HEK293 (cell line): ENCODE measurements at regions not wholly inside any gene's neighbourhood (a gene's known extent, or its start where the extent isn't known, plus 50 kb on each side); places are given as distances from the start of the nearest gene placed in this dataset.

Source experiments
- CTCF ChIA-PET: fragments of 350-600 bp; formaldehyde crosslinking; extraction: SDS; loops from one replicate; lab custom pipeline; 2021; ENCODE audit warnings: antibody characterized with exemption; lab: Yijun Ruan, JAX
- POLR2A ChIA-PET: fragments of 300-600 bp; formaldehyde crosslinking; extraction: SDS; loops from one replicate; lab custom pipeline; 2020; ENCODE audit warnings: antibody characterized with exemption, inconsistent platforms; lab: Yijun Ruan, JAX
- H3K27ac ChIP-seq: fragments of 200-500 bp; sonication (Bioruptor generic); 2 replicates; pipeline ENCODE4 v1.5.1; 2014; ENCODE audit warnings: low read depth, low read length, control low read depth, inconsistent platforms; ENCODE audit errors: extremely low read depth
- H3K36me3 ChIP-seq, 2 experiments: fragments of 200-500 bp in 1 of 2; sonication (Bioruptor generic) in 1 of 2; 1 replicate in 1 of 2; 2 replicates in 1 of 2; pipeline ENCODE4 v1.5.1; 2014 to 2017; ENCODE audit warnings: inconsistent platforms in 2 of 2, low read length in 2 of 2; ENCODE audit not compliant: control insufficient read depth in 2 of 2, insufficient read depth in 1 of 2
- H3K4me1 ChIP-seq: fragments of 200-500 bp; sonication (Bioruptor generic); 2 replicates; pipeline ENCODE4 v1.5.1; 2014; ENCODE audit warnings: mild to moderate bottlenecking, low read length, inconsistent platforms; ENCODE audit not compliant: control insufficient read depth, insufficient read depth
- H3K4me3 ChIP-seq: 2 replicates; pipeline ENCODE4 v1.5.1; 2011; ENCODE audit warnings: low read depth, mild to moderate bottlenecking, control low read depth, low read length, moderate library complexity
- H3K9me3 ChIP-seq: fragments of 200-500 bp; sonication (Bioruptor generic); 2 replicates; pipeline ENCODE4 v1.5.1; 2014; ENCODE audit warnings: low read depth, low read length, inconsistent platforms; ENCODE audit not compliant: control insufficient read depth, insufficient read depth
- CTCF ChIP-seq: fragments of 450-650 bp; formaldehyde crosslinking; IDR thresholded peaks from 2 replicates; pipeline ENCODE4 v1.5.1; 2016; ENCODE audit warnings: missing biosample characterization, missing genetic modification characterization
- FEZF1 ChIP-seq: fragments of 450-650 bp; formaldehyde crosslinking; IDR thresholded peaks from 2 replicates; pipeline ENCODE4 v1.5.1; 2016; ENCODE audit warnings: missing biosample characterization, missing genetic modification characterization
- MYNN ChIP-seq: fragments of 450-650 bp; formaldehyde crosslinking; IDR thresholded peaks from 2 replicates; pipeline ENCODE4 v1.5.1; 2016; ENCODE audit warnings: missing biosample characterization, missing genetic modification characterization, borderline replicate concordance
- SALL2 ChIP-seq: fragments of 450-650 bp; formaldehyde crosslinking; IDR thresholded peaks from 2 replicates; pipeline ENCODE4 v1.5.0; 2017; ENCODE audit warnings: missing biosample characterization, mild to moderate bottlenecking, missing genetic modification characterization, borderline replicate concordance
- TSHZ1 ChIP-seq: fragments of 450-650 bp; formaldehyde crosslinking; IDR thresholded peaks from 2 replicates; pipeline ENCODE4 v1.5.1; 2016; ENCODE audit warnings: missing biosample characterization, missing genetic modification characterization, borderline replicate concordance
- ZNF132 ChIP-seq: fragments of 450-650 bp; formaldehyde crosslinking; IDR thresholded peaks from 2 replicates; pipeline ENCODE4 v1.5.1; 2017; ENCODE audit warnings: missing biosample characterization, missing genetic modification characterization, borderline replicate concordance
- ZNF19 ChIP-seq: fragments of 450-650 bp; formaldehyde crosslinking; IDR thresholded peaks from 2 replicates; pipeline ENCODE4; 2016; ENCODE audit warnings: missing biosample characterization, missing genetic modification characterization, low read depth
- ZNF202 ChIP-seq: fragments of 450-650 bp; formaldehyde crosslinking; IDR thresholded peaks from 2 replicates; pipeline ENCODE4 v1.5.1; 2016; ENCODE audit warnings: missing biosample characterization, missing genetic modification characterization, borderline replicate concordance
- ZNF221 ChIP-seq: fragments of 450-650 bp; formaldehyde crosslinking; IDR thresholded peaks from 2 replicates; pipeline ENCODE4 v1.5.1; 2017; ENCODE audit warnings: missing biosample characterization, missing genetic modification characterization, borderline replicate concordance
- ZNF248 ChIP-seq: fragments of 450-650 bp; formaldehyde crosslinking; IDR thresholded peaks from 2 replicates; pipeline ENCODE4 v1.5.1; 2017; ENCODE audit warnings: missing biosample characterization, missing genetic modification characterization
- ZNF311 ChIP-seq: fragments of 450-650 bp; formaldehyde crosslinking; IDR thresholded peaks from 2 replicates; pipeline ENCODE4 v1.5.1; 2017; ENCODE audit warnings: missing biosample characterization, missing genetic modification characterization, borderline replicate concordance
- ZNF335 ChIP-seq: fragments of 450-650 bp; formaldehyde crosslinking; conservative IDR thresholded peaks from 2 replicates; pipeline ENCODE4 v1.5.1; 2016; ENCODE audit warnings: missing biosample characterization, missing genetic modification characterization
- ZNF433 ChIP-seq: fragments of 450-650 bp; formaldehyde crosslinking; IDR thresholded peaks from 2 replicates; pipeline ENCODE4 v1.5.1; 2016; ENCODE audit warnings: missing biosample characterization, missing genetic modification characterization, low read depth
- ZNF473 ChIP-seq: fragments of 450-650 bp; formaldehyde crosslinking; IDR thresholded peaks from 2 replicates; pipeline ENCODE4 v1.5.1; 2017; ENCODE audit warnings: missing biosample characterization, missing genetic modification characterization
- ZNF549 ChIP-seq: fragments of 450-650 bp; IDR thresholded peaks from 2 replicates; pipeline ENCODE4 v1.5.1; 2018; ENCODE audit warnings: missing biosample characterization, missing genetic modification characterization, mild to moderate bottlenecking, inconsistent platforms, moderate library complexity
- ZNF561 ChIP-seq: fragments of 450-650 bp; IDR thresholded peaks from 2 replicates; pipeline ENCODE4 v1.5.1; 2018; ENCODE audit warnings: missing biosample characterization, missing genetic modification characterization, borderline replicate concordance
- ZNF571 ChIP-seq: fragments of 450-650 bp; formaldehyde crosslinking; IDR thresholded peaks from 2 replicates; pipeline ENCODE4 v1.5.0; 2017; ENCODE audit warnings: missing biosample characterization, missing genetic modification characterization
- ZNF585B ChIP-seq: fragments of 450-650 bp; formaldehyde crosslinking; IDR thresholded peaks from 2 replicates; pipeline ENCODE4 v1.5.1; 2016; ENCODE audit warnings: missing biosample characterization, missing genetic modification characterization
- ZNF600 ChIP-seq: fragments of 450-650 bp; formaldehyde crosslinking; IDR thresholded peaks from 2 replicates; pipeline ENCODE4 v1.5.1; 2016; ENCODE audit warnings: missing biosample characterization, missing genetic modification characterization
- ZNF670 ChIP-seq: fragments of 450-650 bp; formaldehyde crosslinking; IDR thresholded peaks from 2 replicates; pipeline ENCODE4 v1.5.1; 2016; ENCODE audit warnings: missing biosample characterization, missing genetic modification characterization, low read depth
- ZNF747 ChIP-seq: fragments of 450-650 bp; formaldehyde crosslinking; IDR thresholded peaks from 2 replicates; pipeline ENCODE4 v1.5.1; 2016; ENCODE audit warnings: missing biosample characterization, missing genetic modification characterization
- ZNF76 ChIP-seq: fragments of 450-650 bp; formaldehyde crosslinking; IDR thresholded peaks from 2 replicates; pipeline ENCODE4; 2016; ENCODE audit warnings: low read depth, missing biosample characterization, missing genetic modification characterization, borderline replicate concordance
- ZNF792 ChIP-seq: fragments of 450-650 bp; formaldehyde crosslinking; IDR thresholded peaks from 2 replicates; pipeline ENCODE4 v1.5.1; 2016; ENCODE audit warnings: missing biosample characterization, missing genetic modification characterization
- ZNF837 ChIP-seq: fragments of 450-650 bp; formaldehyde crosslinking; IDR thresholded peaks from 2 replicates; pipeline ENCODE4 v1.5.1; 2016; ENCODE audit warnings: missing biosample characterization, missing genetic modification characterization
- ZSCAN18 ChIP-seq: fragments of 450-650 bp; formaldehyde crosslinking; IDR thresholded peaks from 2 replicates; pipeline ENCODE4 v1.5.1; 2016; ENCODE audit warnings: missing biosample characterization, missing genetic modification characterization

GRCh38 chr11:24239930-24240329 lies 256.9 kb upstream of the LUZP2 start:
- H3K4me1 ChIP-seq: no peaks in the 10 kb centered on the region
- H3K27ac ChIP-seq: no peak overlapping the region
- CTCF ChIA-PET: no interaction called here
- H3K9me3 ChIP-seq: no peaks in the 10 kb centered on the region
- POLR2A ChIA-PET: no interaction called here
- no peaks in the 10 kb centered on the region for H3K36me3 ChIP-seq
- H3K4me3 ChIP-seq: no peak overlapping the region
- no peak for TF ChIP-seq ZNF585B (tag by site-specific recombination)
- no peak for TF ChIP-seq ZNF549 (tag by site-specific recombination)
- TF ChIP-seq SALL2: no peak
- no peak for TF ChIP-seq ZNF19 (tag by site-specific recombination)
- TF ChIP-seq ZNF600 (tag by site-specific recombination): no peak
- TF ChIP-seq CTCF: no peak
- no peak for TF ChIP-seq ZNF132 (tag by site-specific recombination)
- TF ChIP-seq ZNF837 (tag by site-specific recombination): no peak
- TF ChIP-seq ZNF670: no peak
- no peak for TF ChIP-seq ZNF202 (tag by site-specific recombination)
- TF ChIP-seq ZNF335 (tag by site-specific recombination): no peak
- TF ChIP-seq ZNF571 (tag by site-specific recombination): no peak
- no peak for TF ChIP-seq ZNF792 (tag by site-specific recombination)

DNA sequence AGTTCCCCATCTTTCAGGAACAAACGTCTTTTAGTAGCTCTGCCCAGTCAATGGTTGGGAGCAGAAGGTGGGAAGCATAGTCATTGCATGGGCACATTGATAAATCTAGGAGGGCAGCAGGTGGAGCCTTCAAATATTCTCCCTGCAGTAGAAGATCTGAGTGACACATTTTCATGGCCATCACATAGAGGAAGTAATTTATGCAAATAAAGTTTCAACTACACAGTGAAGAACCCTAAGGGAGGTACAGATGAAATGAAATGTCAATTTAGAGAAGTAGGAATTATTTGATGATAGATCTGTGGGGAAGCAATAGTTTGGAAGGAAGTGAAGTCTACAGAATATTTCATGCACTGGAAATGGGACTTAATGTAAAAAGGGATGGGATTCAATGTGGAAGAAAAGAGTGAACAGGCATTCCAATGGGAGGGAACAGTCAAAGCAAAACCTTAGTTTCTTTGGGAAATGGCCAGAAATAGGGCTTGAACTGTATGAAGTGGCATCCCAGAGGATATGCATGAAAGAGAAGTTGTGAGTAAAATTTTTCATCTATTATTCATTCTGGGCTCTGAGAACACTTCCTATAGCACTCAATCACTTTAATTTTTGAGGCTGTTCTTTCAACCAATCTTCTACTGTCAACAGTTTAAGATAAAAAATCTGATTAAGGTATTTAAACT lies 256.2 kb upstream of the LUZP2 start:
- no peaks in the 10 kb centered on the region for H3K4me1 ChIP-seq
- no peaks in the 10 kb centered on the region for H3K9me3 ChIP-seq
- no peak overlapping the region for H3K4me3 ChIP-seq
- H3K36me3 ChIP-seq: no peaks in the 10 kb centered on the region
- TF ChIP-seq ZNF600 (tag by site-specific recombination) (no peak), ZNF747 (tag by site-specific recombination) (no peak), ZNF433 (no peak), ZNF248 (no peak), ZNF561 (no peak), ZNF311 (tag by site-specific recombination) (no peak), TSHZ1 (tag by site-specific recombination) (no peak), SALL2 (no peak), MYNN (tag by site-specific recombination) (no peak), FEZF1 (tag by site-specific recombination) (no peak), ZNF221 (tag by site-specific recombination) (no peak), ZNF76 (tag by site-specific recombination) (no peak), ZSCAN18 (tag by site-specific recombination) (no peak), ZNF473 (tag by site-specific recombination) (no peak)
- H3K27ac ChIP-seq: no peak overlapping the region
- ChIA-PET POLR2A (no interaction called here), CTCF (no interaction called here)
